CD14-positive monocyte (primary cell): ENCODE measurements at regions not wholly inside any gene's neighbourhood (a gene's known extent, or its start where the extent isn't known, plus 50 kb on each side); places are given as distances from the start of the nearest gene placed in this dataset.
A peak's percentile ranks its signal among the peaks of the same experiment; 100 is the strongest.

Experiments used
- DNase-seq, 3 donors: peaks; one replicate each; pipeline ENCODE4 v3.0.0-alpha.2; 2011 to 2022
- H2AFZ ChIP-seq: 2 replicates; pipeline ENCODE4 v1.6.0; 2012; ENCODE audit warnings: mild to moderate bottlenecking, low read depth, low read length, inconsistent platforms; ENCODE audit not compliant: insufficient read depth, poor library complexity, severe bottlenecking
- H3K27ac ChIP-seq, 2 donors: 1 replicate in 1 of 2; 2 replicates in 1 of 2; pipeline ENCODE4 v1.5.1; 2012 to 2013; ENCODE audit warnings: low read length in 2 of 2, control low read depth in 1 of 2, inconsistent platforms in 1 of 2, low read depth in 1 of 2, mild to moderate bottlenecking in 1 of 2
- H3K27me3 ChIP-seq, 2 donors: one replicate each; pipeline versions ENCODE4 v1.6.0 to v1.6.1; 2011 to 2013; ENCODE audit warnings: low read length in 2 of 2; ENCODE audit not compliant: control insufficient read depth in 2 of 2, insufficient read depth in 2 of 2
- H3K36me3 ChIP-seq, 2 donors: replicated peaks in 1 of 2; 1 replicate in 1 of 2; 2 replicates in 1 of 2; pipeline versions ENCODE4 v1.5.1 to v1.6.1; 2012 to 2013; ENCODE audit warnings: low read length in 2 of 2, control low read depth in 1 of 2, inconsistent platforms in 1 of 2, mild to moderate bottlenecking in 1 of 2; ENCODE audit not compliant: insufficient read depth in 2 of 2, control insufficient read depth in 1 of 2
- H3K4me1 ChIP-seq, 2 donors: 1 replicate in 1 of 2; 2 replicates in 1 of 2; pipeline versions ENCODE4 v1.5.1 to v1.6.1; 2012 to 2013; ENCODE audit warnings: low read length in 2 of 2, control low read depth in 1 of 2, inconsistent platforms in 1 of 2, mild to moderate bottlenecking in 1 of 2, moderate library complexity in 1 of 2; ENCODE audit not compliant: insufficient read depth in 2 of 2, control insufficient read depth in 1 of 2
- H3K4me2 ChIP-seq: replicated peaks from 2 replicates; pipeline ENCODE3; 2012; ENCODE audit warnings: low read length, moderate library complexity, mild to moderate bottlenecking; ENCODE audit not compliant: poor library complexity, severe bottlenecking; ENCODE audit errors: extremely low read depth
- H3K4me3 ChIP-seq, 3 experiments: fragments of 200-600 bp in 1 of 3; sonication (generic) in 1 of 3; replicated peaks in 1 of 3; 1 replicate in 2 of 3; 2 replicates in 1 of 3; pipeline ENCODE4 v1.5.1; 2011 to 2013; ENCODE audit warnings: low read length in 3 of 3, mild to moderate bottlenecking in 3 of 3, control low read depth in 2 of 3, low read depth in 2 of 3, inconsistent platforms in 1 of 3, moderate library complexity in 1 of 3
- H3K79me2 ChIP-seq: 2 replicates; pipeline ENCODE4 v1.6.0; 2012; ENCODE audit warnings: mild to moderate bottlenecking, control low read depth, inconsistent platforms, low read length, moderate library complexity; ENCODE audit not compliant: insufficient read depth
- H3K9ac ChIP-seq: 2 replicates; pipeline ENCODE4 v1.6.0; 2017; ENCODE audit warnings: low read length, mild to moderate bottlenecking; ENCODE audit not compliant: insufficient read depth, poor library complexity, severe bottlenecking
- H3K9me3 ChIP-seq, 2 donors: replicated peaks in 1 of 2; 1 replicate in 1 of 2; 2 replicates in 1 of 2; pipeline versions ENCODE4 v1.5.1 to v1.6.1; 2012 to 2013; ENCODE audit warnings: low read length in 2 of 2, control low read depth in 1 of 2; ENCODE audit not compliant: control insufficient read depth in 1 of 2, insufficient read depth in 1 of 2
- H4K20me1 ChIP-seq: 2 replicates; pipeline ENCODE4 v1.6.0; 2012; ENCODE audit warnings: mild to moderate bottlenecking, low read length, control low read depth, moderate library complexity; ENCODE audit not compliant: insufficient read depth
- H3K27ac Mint-ChIP-seq, 7 donors: one replicate each; pipeline ENCODE4 v1.8.0; 2020; ENCODE audit warnings: mild to moderate bottlenecking in 7 of 7, mixed read lengths in 7 of 7, moderate library complexity in 6 of 7, inconsistent platforms in 2 of 7
- H3K27me3 Mint-ChIP-seq, 3 donors: one replicate each; pipeline ENCODE4 v1.8.0; 2021 to 2022; ENCODE audit warnings: low read depth in 3 of 3, mild to moderate bottlenecking in 3 of 3, mixed read lengths in 3 of 3, moderate library complexity in 3 of 3, inconsistent platforms in 1 of 3
- H3K36me3 Mint-ChIP-seq, 2 donors: one replicate each; pipeline ENCODE4 v1.8.0; 2020; ENCODE audit warnings: mixed read lengths in 2 of 2, inconsistent platforms in 1 of 2, mild to moderate bottlenecking in 1 of 2
- H3K4me1 Mint-ChIP-seq: one replicate; pipeline ENCODE4 v1.8.0; 2020; ENCODE audit warnings: mild to moderate bottlenecking, mixed read lengths
- H3K4me3 Mint-ChIP-seq, 2 donors: one replicate each; pipeline ENCODE4 v1.8.0; 2020; ENCODE audit warnings: mild to moderate bottlenecking in 2 of 2, mixed read lengths in 2 of 2, moderate library complexity in 1 of 2
- H3K9me3 Mint-ChIP-seq, 7 donors: one replicate each; pipeline ENCODE4 v1.8.0; 2020 to 2022; ENCODE audit warnings: mixed read lengths in 7 of 7, mild to moderate bottlenecking in 6 of 7, moderate library complexity in 6 of 7, inconsistent platforms in 2 of 7
- whole genome bisulfite sequencing: methylation state at CpG from one replicate; pipeline ENCODE4 v1.1.5; 2013; ENCODE audit warnings: missing lambda C conversion rate; ENCODE audit not compliant: insufficient coverage; 5-methylcytosine and 5-hydroxymethylcytosine counted together
- intact Hi-C, 2 donors: fragments of 100-400 bp; cut with micrococcal nuclease; formaldehyde crosslinking; loops; one replicate each; pipeline versions ENCODE4 v1.15.0 to v1.15.1; 2023
- TF ChIP-seq, protein P1 (sequence below): fragments of 200-600 bp; IDR thresholded peaks from one replicate; pipeline ENCODE4 v1.8.0; 2022; ENCODE audit warnings: antibody characterized with exemption, mild to moderate bottlenecking

DNA sequence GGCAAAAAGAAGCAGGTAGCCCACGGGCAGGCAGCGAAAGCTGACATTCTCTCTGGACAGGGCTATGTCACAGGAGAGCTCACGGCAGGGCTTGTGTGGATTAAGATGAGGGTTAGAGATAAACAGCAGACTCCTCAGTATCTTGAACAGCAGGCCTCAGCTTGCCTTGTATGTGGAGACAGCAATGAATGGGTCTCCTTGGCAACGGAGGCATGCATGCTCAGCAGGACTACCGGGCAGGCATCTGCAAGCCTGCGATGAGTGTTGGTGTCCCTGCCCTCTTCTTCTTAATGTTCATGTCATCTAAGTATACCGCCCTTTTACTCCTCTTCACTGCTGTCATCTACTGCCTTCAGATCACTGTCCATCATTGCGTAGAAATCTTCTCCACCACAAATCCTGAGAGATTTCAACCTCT is 81.9 kb upstream of the C1GALT1 start:
- H3K4me2 ChIP-seq: no peak overlapping the region
- Mint-ChIP-seq H3K4me3 (no peak overlapping the region), H3K36me3 (no peaks in the 10 kb centered on the region), H3K4me1 (peaks cover 10% of the 10 kb centered on the region), H3K9me3 (peaks cover 0 to 3% (median 0%) of the 10 kb centered on the region in 7 donors), H3K27me3 (peaks cover 0 to 4% (median 2%) of the 10 kb centered on the region in 3 donors), H3K27ac (no peak overlapping the region)
- H3K79me2 ChIP-seq: no peaks in the 10 kb centered on the region
- TF ChIP-seq, protein P1, sequence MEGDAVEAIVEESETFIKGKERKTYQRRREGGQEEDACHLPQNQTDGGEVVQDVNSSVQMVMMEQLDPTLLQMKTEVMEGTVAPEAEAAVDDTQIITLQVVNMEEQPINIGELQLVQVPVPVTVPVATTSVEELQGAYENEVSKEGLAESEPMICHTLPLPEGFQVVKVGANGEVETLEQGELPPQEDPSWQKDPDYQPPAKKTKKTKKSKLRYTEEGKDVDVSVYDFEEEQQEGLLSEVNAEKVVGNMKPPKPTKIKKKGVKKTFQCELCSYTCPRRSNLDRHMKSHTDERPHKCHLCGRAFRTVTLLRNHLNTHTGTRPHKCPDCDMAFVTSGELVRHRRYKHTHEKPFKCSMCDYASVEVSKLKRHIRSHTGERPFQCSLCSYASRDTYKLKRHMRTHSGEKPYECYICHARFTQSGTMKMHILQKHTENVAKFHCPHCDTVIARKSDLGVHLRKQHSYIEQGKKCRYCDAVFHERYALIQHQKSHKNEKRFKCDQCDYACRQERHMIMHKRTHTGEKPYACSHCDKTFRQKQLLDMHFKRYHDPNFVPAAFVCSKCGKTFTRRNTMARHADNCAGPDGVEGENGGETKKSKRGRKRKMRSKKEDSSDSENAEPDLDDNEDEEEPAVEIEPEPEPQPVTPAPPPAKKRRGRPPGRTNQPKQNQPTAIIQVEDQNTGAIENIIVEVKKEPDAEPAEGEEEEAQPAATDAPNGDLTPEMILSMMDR: no peak
- WGBS: 98% methylated on average over 8 of the region's 8 CpGs
- H3K27me3 ChIP-seq: no peaks in the 10 kb centered on the region
- no peak overlapping the region for H3K9ac ChIP-seq
- H3K36me3 ChIP-seq: no peaks in the 10 kb centered on the region
- no peak overlapping the region for H3K27ac ChIP-seq
- H3K4me3 ChIP-seq: no peak overlapping the region
- H2AFZ ChIP-seq: no peak overlapping the region
- H4K20me1 ChIP-seq: no peaks in the 10 kb centered on the region
- intact Hi-C loops: loop anchor here in 1 of 2 donors (5.0 to 10.0 kb wide), 3 partner anchors 84 to 442 kb away; partner anchors contain the start of gene C1GALT1
- peaks cover 0 to 9% of the 10 kb centered on the region in 2 donors for H3K4me1 ChIP-seq
- H3K9me3 ChIP-seq: no peaks in the 10 kb centered on the region
- DNase-seq: no peak

DNA sequence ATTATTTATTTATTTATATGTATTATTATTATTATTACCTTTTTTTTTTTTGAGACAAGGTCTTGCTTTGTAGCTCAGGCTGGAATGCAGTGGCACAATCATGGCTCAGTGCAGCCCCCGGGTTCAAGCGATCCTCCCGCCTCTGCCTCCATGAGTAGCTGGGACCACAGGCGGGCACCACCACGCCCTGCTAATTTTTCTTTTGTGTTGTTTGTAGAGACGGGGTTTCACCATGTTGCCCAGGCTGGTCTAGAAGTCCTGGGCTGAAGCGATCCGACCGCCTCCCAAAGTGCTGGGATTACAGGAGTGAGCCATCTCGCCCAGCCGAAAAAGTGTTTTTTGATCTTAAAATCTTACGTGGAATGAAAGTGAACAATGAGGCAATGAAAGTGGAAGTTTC is 79.4 kb upstream of the C1GALT1 start:
- no peaks in the 10 kb centered on the region for H3K36me3 ChIP-seq
- no peak overlapping the region for H3K4me3 ChIP-seq
- intact Hi-C loops: loop anchor here (2.0 to 10.0 kb wide), 4 partner anchors 82 to 439 kb away; partner anchors contain the start of gene C1GALT1 (in 1 of the 2)
- no peak overlapping the region for H2AFZ ChIP-seq
- no peaks in the 10 kb centered on the region for H3K27me3 ChIP-seq
- H3K4me1 ChIP-seq: peaks cover 0 to 9% of the 10 kb centered on the region in 2 donors
- H3K9ac ChIP-seq: no peak overlapping the region
- Mint-ChIP-seq H3K4me1 (peaks cover 10% of the 10 kb centered on the region), H3K27ac (no peak overlapping the region), H3K27me3 (peaks cover 0 to 4% (median 2%) of the 10 kb centered on the region in 3 donors), H3K9me3 (peaks cover 0 to 3% (median 0%) of the 10 kb centered on the region in 7 donors), H3K36me3 (no peaks in the 10 kb centered on the region), H3K4me3 (no peak overlapping the region)
- WGBS: 93% methylated on average over 8 of the region's 12 CpGs
- peak overlapping the region; percentile 38 for H3K4me2 ChIP-seq
- H3K27ac ChIP-seq: no peak overlapping the region
- H4K20me1 ChIP-seq: no peaks in the 10 kb centered on the region
- H3K79me2 ChIP-seq: no peaks in the 10 kb centered on the region
- DNase-seq: no peak
- TF ChIP-seq, protein P1: no peak
- no peaks in the 10 kb centered on the region for H3K9me3 ChIP-seq
